HEK293T (cell line): ENCODE measurements at regions not wholly inside any gene's neighbourhood (a gene's known extent, or its start where the extent isn't known, plus 50 kb on each side); places are given as distances from the start of the nearest gene placed in this dataset.

Experiments
- CTBP1 ChIP-seq: fragments of 450-650 bp; IDR thresholded peaks from 2 replicates; pipeline ENCODE4 v1.6.1; 2016; ENCODE audit warnings: borderline replicate concordance
- FOXM1 ChIP-seq: fragments of 450-650 bp; IDR thresholded peaks from 2 replicates; pipeline ENCODE4 v1.6.1; 2017; ENCODE audit warnings: mild to moderate bottlenecking, borderline replicate concordance
- SP1 ChIP-seq: fragments of 450-650 bp; IDR thresholded peaks from 2 replicates; pipeline ENCODE4 v1.6.1; 2017
- TARDBP ChIP-seq: fragments of 450-650 bp; IDR thresholded peaks from 2 replicates; pipeline ENCODE4 v1.6.1; 2016
- TF ChIP-seq, protein P1 (sequence below): fragments of 450-650 bp; IDR thresholded peaks from 2 replicates; pipeline ENCODE4 v1.6.1; 2016

DNA sequence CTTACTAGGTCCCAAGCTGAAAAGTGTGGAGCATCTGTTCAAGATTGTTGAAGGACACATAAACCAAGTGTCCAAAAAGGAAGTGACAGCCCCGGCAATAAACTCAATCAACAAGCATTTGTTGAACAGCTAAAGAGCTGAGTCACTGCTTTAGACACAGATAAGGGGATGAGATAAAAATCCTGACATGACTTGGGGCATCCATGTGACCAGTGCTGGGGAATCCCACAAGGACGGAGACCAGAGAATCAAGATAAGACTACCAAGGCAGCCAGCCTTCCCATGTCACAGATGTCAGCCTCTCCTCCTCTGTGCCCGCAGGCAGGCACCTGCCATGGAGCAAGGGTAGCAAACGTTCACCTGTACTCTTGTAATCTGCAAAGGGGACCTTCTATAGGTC is 118.6 kb upstream of the KAZN start:
- TF ChIP-seq CTBP1: no peak
- no peak for TF ChIP-seq SP1
- TF ChIP-seq, protein P1, sequence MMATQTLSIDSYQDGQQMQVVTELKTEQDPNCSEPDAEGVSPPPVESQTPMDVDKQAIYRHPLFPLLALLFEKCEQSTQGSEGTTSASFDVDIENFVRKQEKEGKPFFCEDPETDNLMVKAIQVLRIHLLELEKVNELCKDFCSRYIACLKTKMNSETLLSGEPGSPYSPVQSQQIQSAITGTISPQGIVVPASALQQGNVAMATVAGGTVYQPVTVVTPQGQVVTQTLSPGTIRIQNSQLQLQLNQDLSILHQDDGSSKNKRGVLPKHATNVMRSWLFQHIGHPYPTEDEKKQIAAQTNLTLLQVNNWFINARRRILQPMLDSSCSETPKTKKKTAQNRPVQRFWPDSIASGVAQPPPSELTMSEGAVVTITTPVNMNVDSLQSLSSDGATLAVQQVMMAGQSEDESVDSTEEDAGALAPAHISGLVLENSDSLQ: no peak
- no peak for TF ChIP-seq TARDBP
- no peak for TF ChIP-seq FOXM1
